OCI-LY1 (cell line): ENCODE measurements at regions not wholly inside any gene's neighbourhood (a gene's known extent, or its start where the extent isn't known, plus 50 kb on each side); places are given as distances from the start of the nearest gene placed in this dataset.
"Not testable (repeated sequence)": the region's sequence is repeated elsewhere in the genome, so short reads cannot be mapped to it uniquely, and the experiment has no call there.

ENCODE experiments used
- H2AFZ ChIP-seq: fragments of 200-600 bp; sonication (generic), shearing (Covaris generic); 2 replicates; pipeline ENCODE4 v1.6.0; 2014; ENCODE audit warnings: antibody characterized with exemption, mild to moderate bottlenecking, low read length
- H3F3A ChIP-seq: fragments of 200-600 bp; sonication (generic), shearing (Covaris generic); 2 replicates; pipeline ENCODE4 v1.6.0; 2014; ENCODE audit warnings: mild to moderate bottlenecking, antibody characterized with exemption, low read length, moderate library complexity; ENCODE audit not compliant: insufficient read depth
- H3K27ac ChIP-seq: fragments of 200-600 bp; sonication (generic); 2 replicates; pipeline ENCODE4 v1.5.1; 2014; ENCODE audit warnings: low read length, mixed run types, mild to moderate bottlenecking, low read depth; ENCODE audit not compliant: poor library complexity, severe bottlenecking
- H3K27me3 ChIP-seq: fragments of 200-600 bp; sonication (generic); 2 replicates; pipeline ENCODE4 v1.6.0; 2014; ENCODE audit warnings: antibody characterized with exemption, mild to moderate bottlenecking, low read length, moderate library complexity; ENCODE audit not compliant: insufficient read depth
- H3K36me3 ChIP-seq: fragments of 200-600 bp; sonication (generic); 2 replicates; pipeline ENCODE4 v1.6.1; 2014; ENCODE audit warnings: mild to moderate bottlenecking, antibody characterized with exemption, low read length, moderate library complexity, mixed read lengths; ENCODE audit not compliant: insufficient read depth
- H3K4me1 ChIP-seq: fragments of 200-600 bp; sonication (generic); 2 replicates; pipeline ENCODE4 v1.5.1; 2014; ENCODE audit warnings: mild to moderate bottlenecking, low read length, moderate library complexity; ENCODE audit not compliant: insufficient read depth, severe bottlenecking
- H3K4me2 ChIP-seq: fragments of 200-600 bp; sonication (generic), shearing (Covaris generic); 2 replicates; pipeline ENCODE4 v1.6.1; 2014; ENCODE audit warnings: low read length
- H3K4me3 ChIP-seq: fragments of 200-600 bp; sonication (generic); 2 replicates; pipeline ENCODE4 v1.5.1; 2014; ENCODE audit warnings: low read length, low read depth, mild to moderate bottlenecking, mixed read lengths; ENCODE audit not compliant: poor library complexity, severe bottlenecking
- H3K79me2 ChIP-seq: fragments of 200-600 bp; shearing (Covaris generic); 2 replicates; pipeline ENCODE4 v1.6.1; 2016; ENCODE audit warnings: mixed run types, low read length, mixed read lengths; ENCODE audit not compliant: insufficient read depth
- H3K9ac ChIP-seq: fragments of 200-600 bp; sonication (generic), shearing (Covaris generic); 2 replicates; pipeline ENCODE4 v1.6.1; 2014; ENCODE audit warnings: mild to moderate bottlenecking, low read length, mixed read lengths
- H3K9me2 ChIP-seq: fragments of 200-600 bp; sonication (generic), shearing (Covaris generic); 2 replicates; pipeline ENCODE4 v1.6.1; 2014; ENCODE audit warnings: low read depth, mild to moderate bottlenecking, low read length, mixed read lengths
- H3K9me3 ChIP-seq: fragments of 200-600 bp; shearing (Covaris generic); 2 replicates; pipeline ENCODE4 v1.6.1; 2014; ENCODE audit warnings: low read length, mixed read lengths
- H4K20me1 ChIP-seq: fragments of 200-600 bp; sonication (generic), shearing (Covaris generic); 2 replicates; pipeline ENCODE4 v1.6.0; 2016; ENCODE audit warnings: mild to moderate bottlenecking, low read length; ENCODE audit not compliant: insufficient read depth
- EZH2 ChIP-seq: fragments of 200-600 bp; sonication (generic), shearing (Covaris generic); IDR thresholded peaks from 2 replicates; pipeline ENCODE4 v1.8.0; 2017; ENCODE audit warnings: borderline replicate concordance, mixed run types, mild to moderate bottlenecking, antibody characterized with exemption, low read length, moderate library complexity, mixed read lengths
- TF ChIP-seq, protein P1 (sequence below): fragments of 200-600 bp; sonication (generic), shearing (Covaris generic); IDR thresholded peaks from 2 replicates; pipeline ENCODE4 v1.5.1; 2017; ENCODE audit warnings: mild to moderate bottlenecking, antibody characterized with exemption, low read length, moderate library complexity, mixed read lengths

DNA sequence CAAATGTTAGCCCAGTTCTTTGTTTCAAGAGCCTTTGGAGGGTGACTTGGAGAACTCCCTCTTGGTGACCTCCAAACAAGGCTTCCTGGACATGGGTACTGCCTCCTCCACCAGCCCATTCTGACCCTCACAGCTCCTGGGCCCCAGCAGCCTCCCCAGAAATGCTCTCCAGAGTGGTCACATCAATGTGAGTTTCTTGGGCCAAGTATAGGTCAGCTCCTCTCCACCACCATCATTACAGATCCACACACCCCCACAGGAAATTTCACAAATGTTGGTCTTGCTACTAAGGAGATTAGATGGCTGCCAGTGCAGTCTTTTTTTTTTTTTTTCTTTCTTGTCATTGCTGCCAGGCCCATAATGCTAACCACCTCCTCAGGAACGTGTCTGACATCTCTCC is 410.7 kb downstream of the DTWD2 start:
- Histone ChIP-seq H3K27me3 (no peaks in the 10 kb centered on the region), H3K36me3 (no peaks in the 10 kb centered on the region), H2AFZ (no peak overlapping the region), H3K4me1 (no peaks in the 10 kb centered on the region), H3K79me2 (no peaks in the 10 kb centered on the region), H3K9ac (no peak overlapping the region), H3K4me3 (no peak overlapping the region), H3K9me2 (no peaks in the 10 kb centered on the region), H4K20me1 (no peaks in the 10 kb centered on the region), H3F3A (no peaks in the 10 kb centered on the region), H3K27ac (no peak overlapping the region), H3K4me2 (no peak overlapping the region), H3K9me3 (no peaks in the 10 kb centered on the region)
- no peak for TF ChIP-seq EZH2
- TF ChIP-seq, protein P1, sequence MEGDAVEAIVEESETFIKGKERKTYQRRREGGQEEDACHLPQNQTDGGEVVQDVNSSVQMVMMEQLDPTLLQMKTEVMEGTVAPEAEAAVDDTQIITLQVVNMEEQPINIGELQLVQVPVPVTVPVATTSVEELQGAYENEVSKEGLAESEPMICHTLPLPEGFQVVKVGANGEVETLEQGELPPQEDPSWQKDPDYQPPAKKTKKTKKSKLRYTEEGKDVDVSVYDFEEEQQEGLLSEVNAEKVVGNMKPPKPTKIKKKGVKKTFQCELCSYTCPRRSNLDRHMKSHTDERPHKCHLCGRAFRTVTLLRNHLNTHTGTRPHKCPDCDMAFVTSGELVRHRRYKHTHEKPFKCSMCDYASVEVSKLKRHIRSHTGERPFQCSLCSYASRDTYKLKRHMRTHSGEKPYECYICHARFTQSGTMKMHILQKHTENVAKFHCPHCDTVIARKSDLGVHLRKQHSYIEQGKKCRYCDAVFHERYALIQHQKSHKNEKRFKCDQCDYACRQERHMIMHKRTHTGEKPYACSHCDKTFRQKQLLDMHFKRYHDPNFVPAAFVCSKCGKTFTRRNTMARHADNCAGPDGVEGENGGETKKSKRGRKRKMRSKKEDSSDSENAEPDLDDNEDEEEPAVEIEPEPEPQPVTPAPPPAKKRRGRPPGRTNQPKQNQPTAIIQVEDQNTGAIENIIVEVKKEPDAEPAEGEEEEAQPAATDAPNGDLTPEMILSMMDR, result no peak

GRCh38 chr5:118570276-118570675 is 418.1 kb downstream of the DTWD2 start:
- not testable (repeated sequence) for H3K4me2 ChIP-seq, H4K20me1 ChIP-seq, H3F3A ChIP-seq, H3K4me3 ChIP-seq, H3K27me3 ChIP-seq, H3K27ac ChIP-seq, H3K36me3 ChIP-seq, H3K9ac ChIP-seq, H3K9me2 ChIP-seq, H3K4me1 ChIP-seq, H2AFZ ChIP-seq, H3K79me2 ChIP-seq, H3K9me3 ChIP-seq

- H3K4me1 ChIP-seq, H3K9ac ChIP-seq, H4K20me1 ChIP-seq, H3K4me2 ChIP-seq, H3K9me3 ChIP-seq, H3K27me3 ChIP-seq, H3K9me2 ChIP-seq, H3K79me2 ChIP-seq, H3K36me3 ChIP-seq, H3K27ac ChIP-seq, H2AFZ ChIP-seq, H3F3A ChIP-seq, H3K4me3 ChIP-seq: not testable (repeated sequence)
Measured at GRCh38 chr5:118569596-118569995, 418.8 kb downstream of the DTWD2 start.

DNA sequence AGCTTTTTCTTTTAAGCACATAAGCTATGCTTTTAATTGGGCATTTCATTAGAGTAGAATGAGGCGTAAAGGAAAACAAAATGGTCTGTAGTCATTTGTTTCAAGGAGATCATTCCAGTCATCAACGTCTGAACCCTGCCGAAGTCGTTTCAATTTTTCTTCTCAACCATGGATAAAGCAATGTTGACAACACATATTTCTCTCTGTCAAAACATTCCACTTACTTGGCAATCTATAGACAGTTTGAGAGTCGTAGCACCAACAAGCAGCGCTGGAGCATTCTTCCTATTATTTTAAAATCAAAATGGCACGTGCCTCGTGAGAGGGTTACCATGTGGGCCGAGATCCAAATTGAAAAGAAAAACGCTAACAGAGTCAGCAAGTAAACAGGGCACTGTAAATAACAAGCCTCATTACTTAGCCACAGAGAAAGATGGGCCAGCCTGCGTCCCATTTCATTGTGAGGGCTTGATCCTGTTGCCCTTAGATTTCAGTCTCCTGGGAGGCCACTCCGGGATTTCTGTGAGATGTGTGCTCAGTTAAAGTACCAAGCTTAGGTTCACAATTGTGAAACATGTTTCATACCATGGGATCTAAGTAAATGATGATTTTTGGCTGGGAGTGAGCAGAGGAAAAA is 422.9 kb downstream of the DTWD2 start:
- H3K79me2 ChIP-seq, result no peaks in the 10 kb centered on the region
- H3F3A ChIP-seq, result no peaks in the 10 kb centered on the region
- no peak overlapping the region for H3K9ac ChIP-seq
- TF ChIP-seq EZH2, result no peak
- TF ChIP-seq, protein P1, result no peak
- H3K4me3 ChIP-seq, result no peak overlapping the region
- H3K9me3 ChIP-seq, result no peaks in the 10 kb centered on the region
- H3K4me2 ChIP-seq, result no peak overlapping the region
- H2AFZ ChIP-seq, result no peak overlapping the region
- no peaks in the 10 kb centered on the region for H3K4me1 ChIP-seq
- no peak overlapping the region for H3K27ac ChIP-seq
- H3K27me3 ChIP-seq, result no peaks in the 10 kb centered on the region
- no peaks in the 10 kb centered on the region for H3K9me2 ChIP-seq
- no peaks in the 10 kb centered on the region for H4K20me1 ChIP-seq
- H3K36me3 ChIP-seq, result no peaks in the 10 kb centered on the region
